22Rv1 (cell line): ENCODE measurements at regions not wholly inside any gene's neighbourhood (a gene's known extent, or its start where the extent isn't known, plus 50 kb on each side); places are given as distances from the start of the nearest gene placed in this dataset.

Source experiments
- ZFX ChIP-seq: fragments of 450-650 bp; IDR thresholded peaks from 2 replicates; pipeline ENCODE4 v1.6.1; 2017; ENCODE audit warnings: antibody characterized with exemption, borderline replicate concordance
- TF ChIP-seq, protein P1 (sequence below): fragments of 450-650 bp; IDR thresholded peaks from 2 replicates; pipeline ENCODE4 v1.5.1; 2017; ENCODE audit warnings: mild to moderate bottlenecking

DNA sequence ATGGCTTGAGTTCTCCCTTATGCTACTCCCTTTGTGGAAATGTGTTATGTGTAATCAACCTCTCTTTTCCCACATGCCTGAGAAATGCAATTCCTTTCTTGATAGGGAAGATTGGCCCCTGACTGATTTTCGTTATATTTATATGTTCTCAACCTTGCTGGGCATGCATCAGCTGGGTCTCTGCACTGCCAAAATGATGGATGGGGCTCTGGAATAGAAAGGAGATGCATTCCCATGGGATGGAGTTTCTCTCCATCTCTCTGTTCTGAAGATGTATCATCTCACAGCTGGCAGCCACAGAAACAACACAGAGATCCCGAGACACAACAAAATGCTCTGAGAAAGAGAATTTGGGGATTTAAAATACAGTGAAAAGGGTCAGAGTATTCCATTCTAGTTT, 327.7 kb upstream of the LMCD1 start:
- TF ChIP-seq, protein P1, sequence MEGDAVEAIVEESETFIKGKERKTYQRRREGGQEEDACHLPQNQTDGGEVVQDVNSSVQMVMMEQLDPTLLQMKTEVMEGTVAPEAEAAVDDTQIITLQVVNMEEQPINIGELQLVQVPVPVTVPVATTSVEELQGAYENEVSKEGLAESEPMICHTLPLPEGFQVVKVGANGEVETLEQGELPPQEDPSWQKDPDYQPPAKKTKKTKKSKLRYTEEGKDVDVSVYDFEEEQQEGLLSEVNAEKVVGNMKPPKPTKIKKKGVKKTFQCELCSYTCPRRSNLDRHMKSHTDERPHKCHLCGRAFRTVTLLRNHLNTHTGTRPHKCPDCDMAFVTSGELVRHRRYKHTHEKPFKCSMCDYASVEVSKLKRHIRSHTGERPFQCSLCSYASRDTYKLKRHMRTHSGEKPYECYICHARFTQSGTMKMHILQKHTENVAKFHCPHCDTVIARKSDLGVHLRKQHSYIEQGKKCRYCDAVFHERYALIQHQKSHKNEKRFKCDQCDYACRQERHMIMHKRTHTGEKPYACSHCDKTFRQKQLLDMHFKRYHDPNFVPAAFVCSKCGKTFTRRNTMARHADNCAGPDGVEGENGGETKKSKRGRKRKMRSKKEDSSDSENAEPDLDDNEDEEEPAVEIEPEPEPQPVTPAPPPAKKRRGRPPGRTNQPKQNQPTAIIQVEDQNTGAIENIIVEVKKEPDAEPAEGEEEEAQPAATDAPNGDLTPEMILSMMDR, result no peak
- no peak for TF ChIP-seq ZFX
